ENCODE measurements at regions not wholly inside any gene's neighbourhood (a gene's known extent, or its start where the extent isn't known, plus 50 kb on each side); places are given as distances from the start of the nearest gene placed in this dataset.

- no peaks in the 10 kb centered on the region for H3K36me3 ChIP-seq (ENCODE audit: insufficient read depth, low read length)
- no peaks in the 10 kb centered on the region for H3K9me3 Mint-ChIP-seq (ENCODE audit: unreplicated experiment)
- no peak overlapping the region for H3K27ac Mint-ChIP-seq (ENCODE audit: unreplicated experiment)
- H3K4me1 Mint-ChIP-seq (ENCODE audit: low read depth, unreplicated experiment): no peaks in the 10 kb centered on the region
- no peak overlapping the region for H3K4me3 Mint-ChIP-seq (ENCODE audit: unreplicated experiment)
- no peak overlapping the region for H3K4me2 ChIP-seq (ENCODE audit: low read length)
- FAIRE-seq (no peak), DNase-seq (ENCODE audit: low read depth) (no peak)
- no peak overlapping the region for H3K4me3 ChIP-seq (ENCODE audit: insufficient read depth, low read depth, low read length)
- H3K9me3 ChIP-seq (ENCODE audit: insufficient read depth, low read depth, low read length): no peaks in the 10 kb centered on the region
- no peaks in the 10 kb centered on the region for H4K20me1 ChIP-seq (ENCODE audit: insufficient read depth, low read length)
- no peak overlapping the region for H3K9ac ChIP-seq (ENCODE audit: low read length)
- H3K36me3 Mint-ChIP-seq (ENCODE audit: low read depth, unreplicated experiment): no peaks in the 10 kb centered on the region
- no peaks in the 10 kb centered on the region for H3K4me1 ChIP-seq (ENCODE audit: insufficient read depth, low read length)
- H3K79me2 ChIP-seq (ENCODE audit: insufficient read depth, low read length): no peaks in the 10 kb centered on the region
- H2AFZ ChIP-seq (ENCODE audit: low read depth, low read length): no peak overlapping the region
- no peaks in the 10 kb centered on the region for H3K27me3 Mint-ChIP-seq (ENCODE audit: low read depth, unreplicated experiment)
- no peaks in the 10 kb centered on the region for H3K27me3 ChIP-seq (ENCODE audit: insufficient read depth, low read length)
- H3K27ac ChIP-seq (ENCODE audit: low read depth, low read length): no peak overlapping the region
- TF ChIP-seq EZH2 (IDR thresholded peaks at IDR 0.05; ENCODE audit: insufficient read depth, low read length): no peak
- no peak for TF ChIP-seq CTCF (IDR thresholded peaks at IDR 0.05; ENCODE audit: insufficient read depth, low read depth, low read length)
Observed at GRCh38 chr2:103327386-103327785, 565.6 kb downstream of the TMEM182 start.

- FAIRE-seq: no peak
Observed at GRCh38 chr2:103327966-103328365, 566.1 kb downstream of the TMEM182 start.

More at GRCh38 chr2:103327966-103328365, 566.1 kb downstream of the TMEM182 start:
- Histone ChIP-seq H4K20me1 (ENCODE audit: insufficient read depth, low read length) (no peaks in the 10 kb centered on the region), H3K4me3 (ENCODE audit: insufficient read depth, low read depth, low read length) (no peak overlapping the region), H3K27me3 (ENCODE audit: insufficient read depth, low read length) (no peaks in the 10 kb centered on the region), H3K9me3 (ENCODE audit: insufficient read depth, low read depth, low read length) (no peaks in the 10 kb centered on the region), H3K9ac (ENCODE audit: low read length) (no peak overlapping the region), H3K4me1 (ENCODE audit: insufficient read depth, low read length) (no peaks in the 10 kb centered on the region), H3K4me2 (ENCODE audit: low read length) (no peak overlapping the region), H3K79me2 (ENCODE audit: insufficient read depth, low read length) (no peaks in the 10 kb centered on the region), H3K36me3 (ENCODE audit: insufficient read depth, low read length) (no peaks in the 10 kb centered on the region), H2AFZ (ENCODE audit: low read depth, low read length) (no peak overlapping the region), H3K27ac (ENCODE audit: low read depth, low read length) (no peak overlapping the region)
- H3K27ac Mint-ChIP-seq (ENCODE audit: unreplicated experiment): no peak overlapping the region
- no peak for DNase-seq (ENCODE audit: low read depth)
- no peak for TF ChIP-seq CTCF (IDR thresholded peaks at IDR 0.05; ENCODE audit: insufficient read depth, low read depth, low read length)
- TF ChIP-seq EZH2 (IDR thresholded peaks at IDR 0.05; ENCODE audit: insufficient read depth, low read length): no peak
- H3K36me3 Mint-ChIP-seq (ENCODE audit: low read depth, unreplicated experiment): no peaks in the 10 kb centered on the region
- no peak overlapping the region for H3K4me3 Mint-ChIP-seq (ENCODE audit: unreplicated experiment)
- no peaks in the 10 kb centered on the region for H3K4me1 Mint-ChIP-seq (ENCODE audit: low read depth, unreplicated experiment)
- no peaks in the 10 kb centered on the region for H3K27me3 Mint-ChIP-seq (ENCODE audit: low read depth, unreplicated experiment)
- no peaks in the 10 kb centered on the region for H3K9me3 Mint-ChIP-seq (ENCODE audit: unreplicated experiment)

Measured in astrocyte (in vitro differentiated cells and primary cell).